ENCODE measurements at regions not wholly inside any gene's neighbourhood (a gene's known extent, or its start where the extent isn't known, plus 50 kb on each side); places are given as distances from the start of the nearest gene placed in this dataset.
A peak's percentile ranks its signal among the peaks of the same experiment; 100 is the strongest.

- TF ChIP-seq CTCF (IDR thresholded peaks at IDR 0.05): no peak
- no peak for TF ChIP-seq POLR2A (IDR thresholded peaks at IDR 0.05)
- Histone ChIP-seq H3K36me3 (no peaks in the 10 kb centered on the region), H3K27me3 (no peaks in the 10 kb centered on the region), H3K27ac (peak overlapping the region; percentile 83 to 84), H3K9me3 (no peaks in the 10 kb centered on the region), H3K4me3 (no peak overlapping the region), H3K4me1 (peaks cover 0 to 4% of the 10 kb centered on the region in 2 donors)
- intact Hi-C loops (cut with DNase I; ENCODE audit: low total_unique reads): no loop called here
- DNase-seq: peak; percentile 70 to 76
These were observed 61.9 kb upstream of the HAAO start for GRCh38 chr2:42854207-42854818.

DNA sequence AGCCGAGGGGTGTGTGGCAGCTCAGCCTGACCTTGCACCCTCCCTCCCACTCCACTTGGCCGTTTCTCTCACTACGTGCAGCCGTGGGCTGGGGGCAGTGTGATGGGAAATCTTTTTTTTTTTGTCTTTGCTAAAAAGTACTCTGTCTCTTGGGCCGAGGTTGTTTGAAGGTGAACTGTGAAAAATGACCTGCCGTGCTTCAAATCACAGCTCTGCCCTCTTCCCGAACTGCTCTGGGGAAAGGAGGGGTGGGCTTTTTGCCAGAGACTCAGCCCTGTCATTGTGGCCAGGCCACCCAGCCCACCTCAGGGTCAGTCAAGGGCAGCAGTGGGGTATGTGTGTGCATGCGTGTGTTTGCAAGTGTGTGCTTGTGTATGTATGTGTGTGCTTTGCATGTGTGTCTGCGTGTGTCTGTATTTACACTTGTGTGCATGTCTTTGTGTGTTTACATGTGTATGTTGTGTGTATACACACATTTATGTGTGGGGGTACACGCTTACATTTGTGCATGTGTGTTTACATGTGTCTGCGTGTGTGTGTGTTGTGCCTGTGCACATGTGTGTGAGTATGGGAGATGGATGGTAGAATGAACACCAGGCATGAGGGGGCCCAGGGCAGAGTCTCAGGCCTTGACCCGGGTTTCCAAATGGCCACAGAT, 61.3 kb upstream of the HAAO start:
- Histone ChIP-seq H3K9me3 (no peaks in the 10 kb centered on the region), H3K27ac (peak overlapping the region; percentile 83 to 84), H3K36me3 (no peaks in the 10 kb centered on the region), H3K4me3 (no peak overlapping the region), H3K4me1 (peaks cover 0 to 4% of the 10 kb centered on the region in 2 donors), H3K27me3 (no peaks in the 10 kb centered on the region)
- DNase-seq: no peak
- TF ChIP-seq CTCF (IDR thresholded peaks at IDR 0.05) (no peak), POLR2A (IDR thresholded peaks at IDR 0.05) (no peak)
- intact Hi-C loops (cut with DNase I; ENCODE audit: low total_unique reads): no loop called here

- no peak for TF ChIP-seq CTCF (IDR thresholded peaks at IDR 0.05)
- no peak for TF ChIP-seq POLR2A (IDR thresholded peaks at IDR 0.05)
- Histone ChIP-seq H3K27me3 (no peaks in the 10 kb centered on the region), H3K4me1 (peaks cover 0 to 4% of the 10 kb centered on the region in 2 donors), H3K36me3 (no peaks in the 10 kb centered on the region), H3K27ac (no peak overlapping the region), H3K9me3 (no peaks in the 10 kb centered on the region), H3K4me3 (no peak overlapping the region)
- intact Hi-C loops (cut with DNase I; ENCODE audit: low total_unique reads): no loop called here
- peak in 1 of 2 donors; percentile 9 for DNase-seq
These were observed 60.4 kb upstream of the HAAO start for GRCh38 chr2:42852798-42853197.

DNA sequence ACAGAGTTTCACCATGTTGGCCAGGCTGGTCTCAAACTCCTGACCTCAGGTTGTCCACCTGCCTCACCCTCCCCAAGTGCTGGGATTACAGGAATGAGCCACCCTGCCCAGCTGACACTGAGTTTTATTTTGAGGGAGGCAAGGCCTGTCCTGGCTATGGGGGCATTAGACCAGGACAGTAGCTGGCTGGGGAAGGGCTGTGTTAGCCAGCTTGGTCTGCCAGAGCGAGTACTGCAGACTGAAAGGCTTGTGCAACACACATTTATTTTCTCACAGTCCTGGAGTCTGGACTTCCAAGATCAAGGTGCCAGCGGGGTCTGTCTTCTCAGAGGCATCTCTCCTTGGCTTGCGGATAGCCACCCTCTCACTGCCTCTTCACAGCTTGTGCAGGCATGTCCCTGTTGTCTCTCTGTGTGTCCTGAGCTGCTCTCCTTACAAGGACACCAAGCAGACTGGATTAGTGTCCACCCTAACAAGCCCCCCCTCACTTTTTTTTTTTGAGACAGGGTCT, 59.4 kb upstream of the HAAO start:
- H3K4me3 ChIP-seq: no peak overlapping the region
- intact Hi-C loops (cut with DNase I; ENCODE audit: low total_unique reads): no loop called here
- H3K27ac ChIP-seq: no peak overlapping the region
- H3K27me3 ChIP-seq: no peaks in the 10 kb centered on the region
- H3K9me3 ChIP-seq: no peaks in the 10 kb centered on the region
- H3K36me3 ChIP-seq: no peaks in the 10 kb centered on the region
- no peak for TF ChIP-seq POLR2A (IDR thresholded peaks at IDR 0.05)
- TF ChIP-seq CTCF (IDR thresholded peaks at IDR 0.05): no peak
- H3K4me1 ChIP-seq: peaks cover 0 to 4% of the 10 kb centered on the region in 2 donors
- DNase-seq: peak in 1 of 2 donors; percentile 11

- H3K27ac ChIP-seq: no peak overlapping the region
- H3K36me3 ChIP-seq: no peaks in the 10 kb centered on the region
- H3K4me1 ChIP-seq: peaks cover 0 to 4% of the 10 kb centered on the region in 2 donors
- peak in 1 of 2 donors; percentile 13 for DNase-seq
- no peak for TF ChIP-seq POLR2A (IDR thresholded peaks at IDR 0.05)
- TF ChIP-seq CTCF (IDR thresholded peaks at IDR 0.05): no peak
- no peaks in the 10 kb centered on the region for H3K9me3 ChIP-seq
- no peaks in the 10 kb centered on the region for H3K27me3 ChIP-seq
- intact Hi-C loops (cut with DNase I; ENCODE audit: low total_unique reads): no loop called here
- H3K4me3 ChIP-seq: no peak overlapping the region
These were observed 58.8 kb upstream of the HAAO start for GRCh38 chr2:42851186-42851585.
